ENCODE measurements at regions not wholly inside any gene's neighbourhood (a gene's known extent, or its start where the extent isn't known, plus 50 kb on each side); places are given as distances from the start of the nearest gene placed in this dataset.
"Not testable (repeated sequence)": the region's sequence is repeated elsewhere in the genome, so short reads cannot be mapped to it uniquely, and the experiment has no call there.

DNA sequence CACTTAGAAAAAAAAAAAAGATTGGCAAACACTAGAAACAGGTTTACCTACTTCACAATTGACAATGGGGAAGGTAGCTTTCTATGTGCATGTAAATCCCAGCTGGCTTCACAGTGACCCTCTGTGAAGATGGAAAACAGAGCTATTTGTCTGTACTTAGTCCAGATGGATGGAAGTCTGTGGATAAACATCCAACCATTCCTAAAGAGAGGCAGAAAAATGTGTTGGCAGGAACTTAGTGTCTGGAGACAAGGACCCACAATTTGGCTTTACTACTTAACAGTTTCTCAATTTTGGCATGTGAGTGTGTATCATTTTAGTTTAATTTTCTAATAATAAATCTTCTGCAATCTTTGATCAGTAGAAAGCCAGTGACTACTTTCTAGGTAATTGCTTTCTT, 154.4 kb downstream of the RAD51AP2 start:
- DNase-seq (ENCODE audit: low read depth), result no peak

DNA sequence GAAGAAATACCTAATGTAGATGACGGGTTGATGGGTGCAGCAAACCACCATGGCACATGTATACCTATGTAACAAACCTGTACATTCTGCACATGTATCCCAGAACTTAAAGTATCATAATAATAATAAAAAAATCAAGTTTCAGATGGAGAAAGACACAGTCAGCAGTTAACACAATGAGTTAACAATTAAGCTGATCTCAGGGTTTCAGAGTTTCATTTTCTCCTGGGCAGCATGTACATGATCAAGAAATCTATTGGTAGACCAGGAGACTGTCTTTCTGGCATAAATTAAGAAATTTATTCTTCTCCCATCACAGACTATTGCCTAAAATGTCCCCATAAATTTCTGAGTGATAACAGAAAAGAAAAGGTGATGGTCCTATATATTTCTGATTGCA, 155.3 kb downstream of the RAD51AP2 start:
- no peak for DNase-seq (ENCODE audit: low read depth)

DNA sequence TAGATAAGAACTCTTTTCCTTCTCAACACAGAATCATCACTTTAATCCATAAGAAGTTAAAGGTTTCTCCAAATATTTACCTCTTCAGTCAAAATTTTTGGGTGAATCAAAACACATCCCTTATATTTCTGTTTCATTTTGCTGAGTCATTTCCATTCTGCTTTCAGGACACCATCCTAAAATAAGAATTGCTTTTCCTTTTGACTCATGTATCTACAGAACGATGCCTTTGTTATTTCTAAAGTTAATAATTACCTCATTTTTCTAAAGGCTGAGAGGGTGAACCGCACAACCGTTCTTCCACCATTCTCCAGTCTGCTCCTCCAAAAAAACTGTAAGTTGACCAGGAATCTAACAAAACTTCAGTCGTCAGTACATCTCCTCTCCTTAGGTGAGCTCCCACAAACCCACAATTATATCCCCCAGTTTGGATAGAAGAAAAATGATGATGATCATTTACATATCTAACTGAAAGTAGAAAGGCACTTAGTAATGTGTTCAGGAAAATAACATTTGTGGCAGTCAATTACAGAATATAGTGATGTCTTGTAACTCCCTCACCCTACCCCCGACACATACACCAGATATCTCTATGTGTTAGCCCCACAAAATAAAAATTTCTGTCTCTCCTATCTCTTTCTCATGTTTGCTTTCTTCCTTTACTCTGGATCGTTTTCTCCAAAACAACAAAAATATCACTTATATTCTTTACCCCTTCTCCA, 162.5 kb downstream of the RAD51AP2 start:
- no peak for DNase-seq (ENCODE audit: low read depth)

DNA sequence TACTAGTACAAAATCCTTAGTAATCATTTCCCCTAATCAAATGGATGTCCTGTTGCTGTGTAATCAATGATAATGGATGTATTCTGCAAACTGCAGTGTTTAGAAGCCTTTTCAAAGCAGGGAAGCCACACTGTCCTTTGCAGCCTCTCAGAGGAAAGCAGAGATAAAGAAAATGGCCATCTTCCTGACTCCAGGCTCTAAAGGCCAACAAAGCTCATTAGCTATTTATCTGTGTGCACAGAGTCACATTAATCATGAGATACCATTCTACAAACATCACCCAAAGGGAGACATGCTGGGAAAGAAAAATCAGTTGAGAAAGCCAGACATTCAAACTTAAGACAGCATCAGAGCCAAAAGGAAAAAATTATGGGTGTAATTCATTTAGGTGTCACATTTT, 165.0 kb downstream of the RAD51AP2 start:
- DNase-seq (ENCODE audit: low read depth), result no peak

DNA sequence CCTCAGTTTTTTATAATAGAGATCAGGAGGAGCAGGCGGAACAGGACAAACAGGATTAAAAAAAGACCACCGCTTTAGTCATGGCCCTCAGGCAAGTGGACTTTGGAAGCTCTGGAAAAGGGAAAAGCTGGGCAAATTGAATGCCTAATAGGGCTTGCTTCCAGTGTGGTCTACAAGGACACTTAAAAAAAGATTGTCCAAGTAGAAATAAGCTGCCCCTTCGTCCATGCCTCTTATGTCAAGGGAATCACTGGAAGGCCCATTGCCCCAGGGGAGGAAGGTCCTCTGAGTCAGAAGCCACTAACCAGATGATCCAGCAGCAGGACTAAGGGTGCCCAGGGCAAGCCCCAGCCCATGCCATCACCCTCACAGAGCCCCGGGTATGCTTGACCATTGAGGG, 175.5 kb downstream of the RAD51AP2 start:
- not testable (repeated sequence) for DNase-seq (ENCODE audit: low read depth)

DNA sequence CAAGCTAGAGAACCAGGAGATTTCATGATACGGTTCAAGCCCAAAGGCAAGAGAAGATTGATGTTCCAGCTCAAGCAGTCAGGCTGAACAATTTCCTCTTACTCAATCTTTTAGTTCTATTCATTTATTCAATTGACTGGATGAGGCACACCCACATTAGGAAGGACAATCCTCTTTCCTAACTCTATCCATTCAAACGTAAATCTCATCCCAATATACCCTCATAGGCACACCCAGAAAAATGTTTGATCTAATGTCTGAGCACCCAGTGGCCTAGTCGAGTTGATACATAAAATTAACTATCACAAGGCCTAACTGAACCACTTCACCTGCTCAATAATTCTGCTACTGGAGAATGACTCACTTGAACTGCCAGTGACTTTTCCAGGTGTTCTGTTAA, 180.7 kb downstream of the RAD51AP2 start:
- DNase-seq (ENCODE audit: low read depth), result no peak

DNA sequence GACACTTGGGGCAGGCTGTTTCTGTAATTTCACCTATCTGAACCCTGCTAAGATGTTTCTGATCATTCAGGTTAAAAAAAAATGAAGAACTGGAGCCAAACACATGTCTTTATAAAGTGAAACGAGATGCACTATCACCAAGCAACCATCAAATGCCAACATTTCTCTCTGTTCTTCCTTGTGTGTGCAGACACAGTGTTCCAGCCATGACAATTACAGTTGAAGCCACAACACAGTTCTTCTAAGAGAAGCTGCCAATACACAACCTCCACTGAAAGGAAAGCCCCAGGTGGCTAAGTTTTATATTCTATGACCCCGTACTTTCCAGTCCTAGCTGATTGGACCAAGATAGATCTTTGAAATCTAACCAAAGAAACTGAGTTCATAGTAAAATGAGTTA, 181.8 kb downstream of the RAD51AP2 start:
- DNase-seq (ENCODE audit: low read depth), result no peak

DNA sequence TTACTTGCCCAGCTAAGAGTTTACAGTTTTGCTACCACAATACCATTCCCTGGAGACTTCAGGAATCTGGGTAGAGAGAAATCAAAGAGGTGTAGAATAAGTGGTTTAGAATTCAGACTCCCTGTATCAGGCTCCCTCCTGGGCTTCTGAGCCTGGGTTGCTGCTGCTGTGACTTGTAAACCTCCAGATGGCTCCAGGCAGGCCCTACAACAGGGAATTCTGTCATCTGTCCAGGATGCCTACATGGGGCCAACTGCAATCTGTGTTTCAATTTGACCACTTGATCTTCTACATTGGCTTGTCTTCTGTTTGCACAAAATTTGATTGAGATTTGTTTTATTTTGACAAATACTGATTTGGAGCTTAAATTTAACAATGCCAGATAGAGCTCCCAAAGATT, 183.9 kb downstream of the RAD51AP2 start:
- no peak for DNase-seq (ENCODE audit: low read depth)

DNA sequence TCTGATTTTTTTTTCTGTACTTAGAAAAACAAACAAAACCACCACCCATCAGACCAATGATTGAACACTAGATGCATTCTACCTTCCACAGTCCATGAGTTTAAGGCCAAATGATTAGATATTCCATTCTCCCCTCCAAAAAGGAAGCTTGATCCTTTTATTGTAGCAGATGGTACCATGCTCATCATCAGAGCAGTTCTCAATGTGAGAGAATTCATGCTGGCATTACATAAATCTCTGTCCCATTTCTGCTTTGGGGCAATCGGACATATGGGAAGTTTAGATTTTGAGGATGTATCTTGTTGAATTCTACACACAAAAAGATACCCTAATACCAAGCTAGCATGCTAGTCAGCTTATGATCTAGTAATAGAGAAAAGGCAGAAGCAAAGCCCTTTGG, 186.6 kb downstream of the RAD51AP2 start:
- no peak for DNase-seq (ENCODE audit: low read depth)

DNA sequence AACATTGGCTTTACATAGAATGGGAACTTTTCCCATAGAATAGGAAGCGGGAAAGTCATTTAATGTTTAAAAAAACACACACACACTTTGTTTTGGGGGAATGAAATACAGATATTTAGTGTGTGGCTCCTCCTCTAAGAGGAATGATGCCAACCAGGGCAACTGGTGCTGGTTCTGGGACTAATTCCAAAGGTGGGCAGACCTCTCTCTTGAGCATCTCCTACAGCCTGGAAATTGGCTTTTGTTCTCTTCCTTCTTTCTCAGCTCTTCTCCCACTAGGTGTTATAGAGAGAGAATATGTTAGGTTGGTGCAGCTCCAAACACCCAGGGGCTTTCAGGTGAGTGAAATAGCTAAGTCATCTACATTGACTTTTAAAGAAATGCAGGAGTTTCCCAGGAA, 190.1 kb downstream of the RAD51AP2 start:
- DNase-seq (ENCODE audit: low read depth), result no peak

DNA sequence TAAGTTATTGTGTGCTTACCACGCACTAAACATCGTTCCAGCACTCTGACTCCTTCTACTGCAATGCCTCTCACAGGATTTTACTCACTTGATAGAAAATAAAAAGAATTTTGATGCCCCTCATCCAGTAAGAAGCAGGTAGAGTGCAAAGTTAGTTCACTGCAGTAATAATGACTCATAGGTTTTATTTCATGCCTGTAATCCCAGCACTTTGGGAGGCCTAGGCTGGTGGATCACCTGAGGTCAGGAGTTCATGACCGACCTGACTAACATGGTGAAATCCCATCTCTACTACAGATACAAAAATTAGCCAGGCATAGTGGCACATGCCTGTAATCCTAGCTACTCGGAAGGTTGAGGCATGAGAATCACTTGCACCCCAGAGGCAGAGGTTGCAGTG, 190.6 kb downstream of the RAD51AP2 start:
- no peak for DNase-seq (ENCODE audit: low read depth)

DNA sequence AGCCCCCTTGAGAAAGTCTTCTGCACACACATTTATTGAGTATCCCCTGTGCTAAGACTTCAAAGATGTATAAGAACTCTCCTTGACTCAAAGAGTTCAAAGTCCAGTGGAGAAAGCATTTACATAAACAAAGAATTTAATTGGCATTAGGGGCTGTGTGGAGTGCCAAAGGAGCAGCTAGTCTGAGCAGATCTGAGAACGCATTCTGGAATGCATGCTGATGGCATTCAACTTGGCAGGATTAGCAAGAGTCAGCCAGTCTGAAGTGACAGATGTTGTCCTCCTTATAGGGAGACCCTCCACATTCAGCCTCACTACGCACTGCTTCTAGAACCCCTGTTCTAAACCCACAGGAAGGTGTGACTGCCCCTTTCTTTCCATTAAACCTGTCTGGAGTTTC, 191.5 kb downstream of the RAD51AP2 start:
- no peak for DNase-seq (ENCODE audit: low read depth)

DNA sequence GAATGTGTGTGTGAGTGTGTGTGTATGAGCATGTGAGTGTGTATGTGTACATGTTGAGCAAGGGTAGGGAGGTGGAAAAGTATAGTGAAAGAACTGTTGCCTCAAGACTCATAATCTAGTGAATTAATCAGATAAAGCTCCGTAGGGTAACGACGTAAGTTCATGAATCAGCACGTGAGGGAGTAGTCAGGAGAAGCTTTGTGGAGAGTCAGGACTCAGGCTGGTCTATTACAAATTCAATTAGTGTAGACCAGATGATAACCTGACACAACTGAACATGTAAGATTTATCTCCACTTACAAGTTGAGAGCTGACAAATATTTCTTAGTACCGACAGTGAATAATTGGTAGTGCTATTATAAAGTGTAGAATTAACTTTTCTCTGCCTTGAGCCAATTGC, 194.5 kb downstream of the RAD51AP2 start:
- DNase-seq (ENCODE audit: low read depth), result no peak

DNA sequence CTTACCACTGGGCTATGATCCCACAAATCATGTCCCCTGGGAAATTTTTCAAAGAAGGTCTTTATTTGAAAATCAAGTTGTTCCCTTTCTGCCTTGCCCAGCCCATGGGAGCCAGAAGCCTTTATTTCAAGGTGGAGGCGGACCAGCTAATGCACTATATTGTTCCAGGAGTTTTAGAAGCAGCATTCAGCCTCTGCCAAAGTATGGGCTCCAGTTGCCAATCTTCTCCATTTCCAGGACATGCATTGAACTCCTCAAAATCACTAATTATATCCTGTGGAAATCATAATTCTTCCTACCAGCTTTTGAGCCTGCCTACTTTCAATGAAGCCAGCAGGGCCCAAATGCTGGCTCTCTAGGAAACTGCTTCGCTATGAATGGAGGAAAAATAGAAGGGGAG, 195.8 kb downstream of the RAD51AP2 start:
- DNase-seq (ENCODE audit: low read depth), result no peak

DNA sequence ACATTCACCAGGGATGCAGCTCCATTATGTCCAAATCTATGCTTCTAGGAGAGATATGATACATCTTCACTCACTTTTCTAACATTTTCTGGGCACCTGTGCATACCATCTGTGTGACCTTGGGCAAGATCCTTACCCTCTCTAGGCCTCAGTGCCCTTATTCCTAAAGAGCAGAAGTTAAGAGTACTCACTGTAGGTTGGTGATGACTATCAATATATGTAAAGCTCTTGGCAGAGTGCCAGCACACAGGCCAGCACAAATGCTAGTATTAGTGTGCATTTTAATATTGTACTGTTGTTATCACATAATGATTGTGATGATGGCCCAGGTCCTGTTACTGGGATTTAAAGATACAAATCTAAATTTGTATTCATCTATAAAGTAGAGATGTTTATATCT, 199.2 kb downstream of the RAD51AP2 start:
- no peak for DNase-seq (ENCODE audit: low read depth)

DNA sequence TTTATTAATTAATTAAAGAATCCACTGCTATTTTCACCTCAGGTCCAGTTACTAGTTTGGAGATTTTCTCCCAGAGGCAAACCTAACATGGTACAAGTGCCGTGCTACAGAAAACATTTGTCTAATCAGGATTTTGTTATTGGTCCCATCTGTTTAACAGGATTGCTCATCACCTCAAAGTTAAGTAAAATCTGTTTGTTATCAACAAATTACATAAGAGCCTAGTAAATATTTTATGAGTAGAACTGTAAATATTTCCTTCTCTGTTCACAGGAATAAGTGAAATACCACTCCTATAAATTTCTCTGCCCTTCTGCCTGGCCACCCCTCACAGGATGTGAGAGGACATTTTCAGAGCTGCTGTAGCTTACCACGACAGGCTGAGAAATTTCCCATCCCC, 200.2 kb downstream of the RAD51AP2 start:
- DNase-seq (ENCODE audit: low read depth), result no peak

DNA sequence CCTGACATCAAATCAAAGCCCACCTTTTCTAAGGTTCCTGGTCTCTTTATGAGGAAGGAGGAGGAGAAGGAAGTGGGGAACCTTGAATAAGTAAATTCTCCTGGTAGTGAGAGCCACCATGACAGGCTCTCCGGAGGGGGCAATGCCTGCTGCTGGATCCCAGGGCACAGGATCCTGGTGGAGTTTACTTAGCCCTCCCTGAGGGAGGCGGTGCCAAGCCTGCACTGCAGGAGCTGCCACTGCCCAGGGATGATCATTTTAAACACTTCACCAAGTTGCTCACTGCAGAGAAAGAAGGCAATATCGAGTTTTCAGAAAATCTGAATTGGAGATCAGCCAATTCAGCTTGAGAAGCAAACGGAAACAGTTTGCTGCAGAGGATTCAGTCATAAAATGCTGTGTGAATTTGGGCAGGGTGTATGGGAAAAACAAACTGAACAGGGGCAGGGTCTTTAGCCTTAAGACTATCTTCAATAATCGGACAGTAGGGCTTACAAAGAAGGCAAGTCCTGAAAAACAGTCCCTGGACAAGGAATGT, 200.7 kb downstream of the RAD51AP2 start:
- DNase-seq (ENCODE audit: low read depth), result no peak

DNA sequence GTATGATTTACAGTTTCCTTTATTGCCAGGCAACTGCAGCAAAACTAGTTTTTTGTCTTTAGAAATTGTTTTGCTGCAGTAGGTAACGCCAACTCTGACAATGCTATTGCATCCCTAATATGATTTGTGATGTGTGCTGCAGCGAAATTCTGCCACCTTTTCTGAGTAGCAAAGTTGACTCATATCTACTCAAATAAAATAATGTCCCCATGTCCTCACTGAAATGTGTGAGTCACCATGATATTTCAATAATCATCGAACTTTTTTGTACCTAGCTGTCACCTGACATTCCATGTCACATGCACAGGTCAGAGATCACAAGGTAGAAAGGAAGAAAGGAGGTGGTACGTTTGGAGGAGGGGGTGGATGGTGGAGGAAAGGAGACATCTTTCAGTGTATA, 205.0 kb downstream of the RAD51AP2 start:
- no peak for DNase-seq (ENCODE audit: low read depth)

DNA sequence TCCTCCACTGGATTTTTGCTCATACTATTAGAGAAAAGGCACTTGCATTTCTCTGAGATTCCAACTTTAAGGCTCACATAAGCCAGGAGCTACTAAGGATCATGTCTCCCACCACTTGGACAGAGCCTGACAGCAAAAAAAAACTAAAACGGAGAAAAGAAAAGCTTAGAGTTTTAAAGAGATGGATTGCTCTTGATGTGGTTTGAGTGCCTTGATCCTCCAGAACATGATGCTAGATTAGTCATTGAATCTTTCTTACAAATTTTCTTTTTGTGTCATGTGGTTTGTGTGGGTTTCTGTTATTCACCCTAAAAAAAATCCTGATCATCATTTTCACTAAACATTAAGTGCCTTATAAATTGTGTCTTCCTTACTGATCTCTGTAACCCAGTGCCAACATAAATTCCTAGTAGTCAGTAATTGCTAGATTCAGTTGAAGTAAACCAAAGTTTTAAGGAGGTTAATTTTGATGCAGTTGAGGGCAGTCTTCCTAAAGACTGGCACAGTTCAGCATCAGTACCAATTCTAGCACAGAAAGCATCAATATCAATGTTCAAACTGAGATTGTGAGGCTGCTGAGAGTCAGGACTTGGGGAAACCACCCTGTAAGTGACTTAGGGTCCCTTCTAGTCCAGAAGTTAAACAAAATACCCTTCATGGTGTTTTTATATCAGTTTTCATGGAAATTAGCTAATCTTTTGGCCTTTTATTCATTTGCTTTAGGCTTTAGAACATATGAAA, 206.3 kb downstream of the RAD51AP2 start:
- peak; percentile 1 for DNase-seq (ENCODE audit: low read depth)

DNA sequence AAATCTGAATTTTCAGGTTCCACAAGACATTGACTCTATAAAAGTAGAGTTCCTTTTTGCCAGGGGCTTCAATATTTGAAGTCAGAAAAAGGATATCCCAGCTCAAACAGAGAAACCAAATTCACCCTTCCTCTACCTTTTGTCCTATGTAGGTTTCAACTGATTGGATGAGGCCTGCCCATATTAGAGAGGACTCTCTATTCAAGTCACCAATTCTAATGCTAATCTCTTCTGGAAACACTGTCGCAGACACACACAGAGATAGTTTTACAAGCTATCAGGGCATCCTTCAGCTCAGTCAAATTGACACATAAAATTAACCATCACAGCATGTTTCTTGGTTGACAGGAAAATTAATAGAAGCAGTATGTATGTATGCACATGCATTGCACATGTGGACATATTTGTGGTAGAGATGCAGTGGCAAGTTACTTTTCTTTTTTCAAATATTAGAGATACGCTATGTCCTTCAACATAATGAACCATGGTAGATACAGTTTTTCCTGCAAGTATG, 207.1 kb downstream of the RAD51AP2 start:
- no peak for DNase-seq (ENCODE audit: low read depth)

DNA sequence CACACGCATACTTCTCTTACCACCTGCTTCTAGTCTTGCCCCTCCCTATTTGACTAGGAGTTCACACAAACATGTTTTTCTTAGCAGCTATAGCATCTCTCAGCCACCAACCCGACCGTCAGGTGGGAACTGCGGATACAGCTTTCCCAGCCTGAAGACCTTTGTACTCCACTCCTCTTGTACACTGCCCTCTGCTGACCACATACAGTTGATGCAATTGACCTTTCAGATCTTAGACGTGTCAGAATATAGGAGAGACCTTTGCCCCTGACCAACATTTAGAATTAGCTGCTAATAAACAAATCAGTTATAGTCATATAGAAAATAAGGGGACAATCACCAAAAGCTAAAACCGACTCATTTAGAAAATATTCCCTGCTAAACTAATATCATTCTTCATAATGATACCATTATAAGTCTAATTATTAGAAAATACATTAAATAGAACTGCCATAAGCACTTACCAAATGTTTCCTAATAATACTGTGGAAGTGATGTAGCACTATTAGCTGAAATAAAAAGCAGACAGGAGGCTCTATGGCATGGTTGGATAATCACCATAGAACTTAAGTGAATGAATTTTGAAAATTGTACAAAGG, 208.4 kb downstream of the RAD51AP2 start:
- peak; percentile 51 for DNase-seq (ENCODE audit: low read depth)

DNA sequence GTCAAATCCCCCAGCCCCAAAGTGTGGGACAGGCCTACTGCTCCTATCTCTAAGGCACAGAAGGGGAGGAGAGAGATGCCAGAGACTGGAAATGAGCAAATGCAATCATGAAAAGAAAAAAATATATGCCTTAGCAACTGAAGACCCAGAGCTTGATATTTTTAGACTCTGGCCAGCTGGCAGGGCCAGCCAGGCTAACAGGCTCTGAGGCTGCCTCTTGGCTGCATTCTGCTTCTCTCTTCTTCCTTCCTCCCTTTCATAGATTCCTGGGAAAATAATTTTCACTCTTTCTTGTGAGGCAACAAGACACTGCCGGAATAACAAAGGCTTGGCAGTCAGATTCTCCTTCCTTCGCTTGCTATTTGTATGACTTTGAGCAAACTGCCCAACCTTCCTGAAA, 209.1 kb downstream of the RAD51AP2 start:
- no peak for DNase-seq (ENCODE audit: low read depth)

DNA sequence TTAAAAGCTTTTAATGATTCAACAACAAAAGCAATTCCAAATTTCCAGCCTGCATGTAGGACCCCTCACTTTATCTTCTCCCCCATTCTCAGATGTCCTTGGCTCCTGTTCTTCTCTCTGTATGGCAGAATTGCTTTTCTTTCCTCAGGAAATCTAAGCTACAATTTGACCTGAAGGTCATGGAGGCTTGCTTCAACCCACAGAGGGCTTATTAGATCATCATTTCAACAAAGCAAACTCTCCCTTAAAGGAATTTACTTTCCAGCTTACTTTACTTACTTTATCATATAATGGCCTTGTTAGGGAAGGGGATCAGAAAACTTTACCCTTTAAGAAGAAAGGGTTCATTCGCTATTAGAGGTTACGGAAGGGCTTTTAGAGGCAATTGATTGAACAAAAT, 211.5 kb downstream of the RAD51AP2 start:
- no peak for DNase-seq (ENCODE audit: low read depth)
